AG08396 (cell line): ENCODE measurements at regions not wholly inside any gene's neighbourhood (a gene's known extent, or its start where the extent isn't known, plus 50 kb on each side); places are given as distances from the start of the nearest gene placed in this dataset.

Experiments used
- DNase-seq: peaks from one replicate; pipeline ENCODE4 v3.0.0; 2012; ENCODE audit warnings: low spot score, mixed read lengths

- no peak for DNase-seq
Measured at GRCh38 chr13:109593230-109593629, 193.2 kb downstream of the IRS2 start.

DNA sequence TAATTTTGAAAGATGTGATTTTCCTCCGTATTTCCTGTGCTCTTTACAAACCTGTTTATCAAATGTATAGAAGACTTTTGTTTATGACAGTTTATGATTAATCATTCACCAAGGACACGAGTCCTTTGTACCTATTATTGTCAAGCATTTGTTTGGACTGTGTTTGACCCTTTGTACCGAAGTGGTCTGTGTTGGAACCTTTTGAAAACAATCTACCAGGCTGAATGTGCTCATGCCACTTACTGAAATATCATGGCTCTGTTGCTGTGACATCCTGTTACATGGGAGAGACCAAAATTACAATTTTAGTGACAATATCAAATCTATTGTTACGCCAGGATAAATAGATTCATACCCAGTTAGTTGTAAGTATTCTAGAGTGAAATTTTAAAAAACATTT is 193.6 kb downstream of the IRS2 start:
- no peak for DNase-seq

GRCh38 chr13:109587689-109588088 is 198.7 kb downstream of the IRS2 start:
- no peak for DNase-seq

DNA sequence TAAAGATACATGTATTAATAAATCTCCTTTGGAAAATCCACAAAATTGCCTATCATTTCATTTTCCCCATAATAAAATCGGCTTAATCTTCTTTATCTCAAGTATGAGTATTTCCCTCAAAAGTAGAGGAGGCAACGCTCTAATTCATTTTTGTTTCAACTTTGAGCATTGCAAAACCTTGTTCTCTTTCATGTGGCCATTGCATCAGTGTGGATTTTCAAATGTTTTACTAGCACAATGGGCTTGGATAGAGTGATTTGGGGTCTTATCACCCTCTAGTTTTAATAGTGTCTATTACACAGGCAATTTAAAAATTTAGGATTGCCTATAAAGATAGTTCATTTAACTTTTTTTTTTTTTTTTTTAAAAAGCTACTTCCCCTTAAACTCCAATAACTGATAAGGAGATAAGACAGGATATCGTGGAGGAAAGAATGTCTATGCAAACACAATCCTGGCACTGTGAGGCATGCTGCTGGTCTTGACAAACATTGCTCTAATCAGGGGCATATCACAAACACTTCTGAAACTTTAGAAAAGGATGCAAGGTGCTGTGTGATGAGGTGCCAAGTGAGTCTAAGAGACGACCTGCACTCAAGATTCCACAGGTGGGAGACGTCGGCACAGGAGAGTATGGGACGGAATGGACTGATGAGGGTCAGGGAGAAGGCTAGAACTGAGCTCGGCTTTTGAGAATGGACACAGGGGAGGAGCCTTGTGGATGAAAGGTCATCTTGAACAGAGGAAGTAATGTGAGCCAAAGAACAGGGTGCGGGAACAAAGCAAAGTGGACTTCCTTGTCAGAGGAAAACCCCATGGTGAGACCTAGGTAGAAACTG is 199.7 kb downstream of the IRS2 start:
- no peak for DNase-seq

DNA sequence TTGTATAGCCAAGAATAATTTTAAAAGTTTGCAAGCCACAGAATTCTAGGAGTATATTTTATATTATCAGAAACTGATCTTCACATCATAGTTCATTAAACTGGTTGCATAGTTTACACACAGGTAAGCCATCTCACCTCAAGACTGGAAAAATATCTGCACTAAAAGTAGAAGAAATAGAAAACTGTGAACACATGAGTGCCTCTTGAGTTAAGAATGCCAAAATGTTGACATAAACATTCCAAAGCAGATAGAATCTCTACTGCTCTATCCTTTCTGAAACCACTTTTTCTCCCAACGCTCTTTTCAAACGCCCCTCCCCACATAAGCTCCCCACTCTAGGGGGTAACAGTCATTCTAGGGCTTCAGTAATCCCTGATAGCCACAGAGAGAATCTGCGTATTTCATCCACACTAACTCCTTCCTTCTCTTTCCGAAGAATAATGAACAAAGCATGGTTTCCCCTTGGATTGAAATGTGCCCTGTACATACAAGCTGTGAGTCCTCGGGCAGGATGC is 201.5 kb downstream of the IRS2 start:
- no peak for DNase-seq

- no peak for DNase-seq
Measured at GRCh38 chr13:109577191-109577700, 209.1 kb downstream of the IRS2 start.

GRCh38 chr13:109576331-109576813 is 210.0 kb downstream of the IRS2 start:
- DNase-seq = no peak

- no peak for DNase-seq
Measured at GRCh38 chr13:109575821-109576220, 210.6 kb downstream of the IRS2 start.

DNA sequence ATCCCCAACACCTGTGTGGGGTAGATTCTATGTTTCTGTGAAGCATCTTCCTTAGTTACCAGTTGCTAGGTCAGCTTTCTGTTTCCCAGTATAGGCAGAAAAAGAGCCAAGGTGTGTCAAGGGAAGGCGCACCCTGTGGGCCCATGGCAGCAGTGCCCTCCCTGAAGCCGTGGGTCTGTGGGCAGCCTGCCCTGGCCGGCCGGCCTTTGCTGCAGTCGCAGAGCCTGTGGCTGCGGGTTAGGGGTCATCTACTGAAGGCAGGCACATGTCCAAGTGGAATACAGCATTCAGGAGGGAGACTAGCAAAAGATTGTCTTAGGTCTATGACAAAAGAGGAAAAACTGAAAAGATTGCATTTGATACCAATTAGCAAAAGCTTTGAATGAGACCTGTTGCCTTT is 214.0 kb downstream of the IRS2 start:
- no peak for DNase-seq

DNA sequence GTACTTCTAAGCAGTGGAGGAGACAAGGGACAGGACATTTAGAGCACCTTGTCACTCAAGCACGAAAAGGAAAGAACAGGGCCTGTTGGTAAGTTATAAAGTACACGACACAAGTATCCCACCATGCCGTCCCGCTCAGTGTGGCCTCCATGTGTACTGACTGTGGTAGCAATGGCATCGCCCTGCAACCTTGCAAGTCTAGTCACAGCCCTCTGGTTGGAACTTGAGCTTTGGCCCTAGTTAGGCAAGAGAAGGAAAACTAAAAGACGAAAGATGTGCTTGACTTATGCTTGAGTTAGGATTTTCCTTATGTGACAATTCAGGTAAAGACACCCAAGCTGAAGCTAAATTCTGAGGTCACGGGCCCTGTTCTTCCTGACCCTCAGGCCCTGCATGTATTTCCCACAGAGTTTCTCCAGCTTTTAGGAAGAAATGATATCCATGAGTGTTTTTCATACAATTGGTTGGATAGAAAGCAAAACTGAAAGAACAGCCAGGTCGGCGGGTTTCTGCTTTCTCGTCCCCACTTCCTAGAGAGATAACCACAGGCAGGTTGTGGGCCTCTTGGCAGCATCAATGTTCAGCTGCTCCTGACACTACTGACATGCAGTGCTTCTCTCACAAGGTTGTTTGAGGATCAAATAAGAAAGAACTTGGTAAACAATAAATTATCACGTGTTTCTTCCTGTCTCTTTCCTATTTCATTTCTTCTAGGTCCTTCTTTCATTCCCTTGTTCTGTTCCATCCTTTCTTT is 216.2 kb downstream of the IRS2 start:
- no peak for DNase-seq

GRCh38 chr13:109568339-109568818 is 218.0 kb downstream of the IRS2 start:
- no peak for DNase-seq

GRCh38 chr13:109567315-109567714 is 219.1 kb downstream of the IRS2 start:
- peak; percentile 12 for DNase-seq

- no peak for DNase-seq
Measured at GRCh38 chr13:109565877-109566276, 220.5 kb downstream of the IRS2 start.

DNA sequence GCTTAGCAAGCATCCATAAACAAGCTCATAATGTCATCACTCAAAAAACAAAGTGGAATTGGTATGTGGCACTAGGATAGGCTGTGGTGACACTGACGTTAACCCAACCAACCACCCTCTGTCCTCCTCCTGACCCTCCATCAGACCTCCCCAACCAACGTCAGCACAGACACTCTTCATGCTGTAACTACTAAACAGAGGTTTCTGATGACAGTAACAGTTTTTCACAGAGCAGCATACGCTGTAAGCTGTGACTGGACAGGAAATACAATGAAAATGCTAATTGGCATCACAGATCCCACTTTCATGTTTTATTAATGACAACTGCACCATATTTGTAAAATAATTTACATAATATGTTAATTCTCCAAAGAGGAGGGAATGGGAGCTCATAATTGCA is 238.0 kb downstream of the IRS2 start:
- no peak for DNase-seq

- no peak for DNase-seq
Measured at GRCh38 chr13:109547942-109548341, 238.4 kb downstream of the IRS2 start.

DNA sequence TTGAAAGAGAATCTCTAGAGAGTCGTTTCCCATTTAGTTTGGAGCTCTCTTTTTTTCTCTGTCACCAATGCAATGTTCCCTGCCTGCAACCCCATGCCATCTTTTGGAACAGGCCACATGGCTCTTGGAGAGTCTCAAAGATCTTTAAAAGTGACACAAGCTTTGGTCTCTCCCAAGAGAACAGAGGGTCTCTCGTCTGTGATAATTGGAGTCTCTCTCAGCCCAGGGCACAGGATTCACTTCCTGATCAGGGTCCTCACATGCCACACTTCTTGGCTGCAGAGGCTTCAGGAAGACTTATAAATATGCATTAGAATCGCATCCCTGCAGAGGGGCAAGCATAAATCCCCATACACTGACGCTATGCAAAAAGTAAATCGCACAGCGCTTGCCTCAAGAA is 240.5 kb downstream of the IRS2 start:
- DNase-seq = no peak

GRCh38 chr13:109541081-109541480 is 245.3 kb downstream of the IRS2 start:
- no peak for DNase-seq

GRCh38 chr13:109537584-109537983 is 248.8 kb downstream of the IRS2 start:
- DNase-seq = no peak

DNA sequence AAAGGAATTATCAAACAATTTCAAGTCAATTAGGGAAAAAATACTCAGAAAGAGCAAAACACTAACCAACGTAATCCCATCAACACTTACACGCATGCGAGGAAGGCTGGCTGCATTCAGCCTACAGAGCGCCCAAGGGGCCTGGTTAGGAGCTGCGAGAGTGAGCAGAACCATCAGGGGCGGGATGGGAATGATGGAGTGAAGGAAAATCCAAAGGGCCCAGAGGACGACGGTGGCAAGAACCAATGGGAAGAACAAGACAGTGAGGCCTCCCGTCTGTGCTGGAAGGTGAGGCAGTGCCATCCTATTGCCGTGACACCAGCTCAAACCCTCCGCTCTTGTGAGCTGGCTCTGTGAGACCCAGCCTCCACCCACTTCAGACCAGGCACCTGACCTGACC is 253.0 kb downstream of the IRS2 start:
- no peak for DNase-seq

GRCh38 chr13:109529964-109530363 is 256.4 kb downstream of the IRS2 start:
- no peak for DNase-seq

GRCh38 chr13:109521719-109522118 is 264.7 kb downstream of the IRS2 start:
- no peak for DNase-seq

DNA sequence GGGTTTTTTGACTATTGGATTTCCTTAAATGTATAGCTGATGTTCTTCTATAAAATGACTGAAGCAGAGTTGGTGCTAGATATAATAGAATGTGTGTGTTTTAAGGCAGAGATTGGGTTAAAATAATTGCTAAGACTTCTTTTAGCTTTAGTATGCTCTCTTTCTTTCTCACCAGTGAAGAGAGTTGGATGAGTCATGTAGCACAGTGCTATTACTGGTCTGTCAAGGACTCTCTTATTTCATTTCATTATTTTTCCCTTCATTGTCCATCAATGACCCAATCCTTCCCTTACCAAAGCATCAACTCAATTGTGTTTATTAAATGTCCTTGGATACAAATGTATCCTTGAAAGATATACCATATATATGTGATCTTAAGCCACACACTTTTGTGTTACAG is 268.9 kb downstream of the IRS2 start:
- DNase-seq = peak; percentile 25

DNA sequence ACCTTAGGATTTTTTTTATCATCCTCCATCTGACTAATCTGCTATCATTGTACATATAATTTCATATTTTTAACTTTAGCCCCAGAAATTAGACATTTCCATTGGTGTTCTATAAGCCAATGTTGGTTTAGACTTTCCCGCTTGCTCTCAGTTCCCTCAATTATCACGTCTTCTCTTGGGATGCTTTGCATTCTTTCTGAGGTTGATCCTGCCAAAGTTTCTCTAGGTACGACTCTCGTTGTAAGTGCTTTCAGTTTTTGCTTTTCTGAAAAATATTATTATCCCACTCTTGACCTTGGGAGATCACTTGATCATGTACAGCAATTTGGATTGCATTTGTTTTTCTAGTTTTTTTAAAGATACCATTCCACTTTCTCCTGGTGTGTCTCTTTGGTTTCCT is 270.2 kb downstream of the IRS2 start:
- no peak for DNase-seq
